ENCODE measurements at regions not wholly inside any gene's neighbourhood (a gene's known extent, or its start where the extent isn't known, plus 50 kb on each side); places are given as distances from the start of the nearest gene placed in this dataset.

GRCh38 chr2:104734937-104735586 lies 118.9 kb upstream of the POU3F3 start (continued):
- no peak for TF ChIP-seq NANOG (IDR thresholded peaks at IDR 0.05; ENCODE audit: borderline replicate concordance)
- no peak for TF ChIP-seq ZNF114 (CRISPR knock-in tag; IDR thresholded peaks at IDR 0.05)
- no peak for TF ChIP-seq JUNB (IDR thresholded peaks at IDR 0.05; ENCODE audit: unreplicated experiment)
- TF ChIP-seq ZNF331 (CRISPR knock-in tag; IDR thresholded peaks at IDR 0.05; ENCODE audit: low read depth) = no peak
- TF ChIP-seq POLR2AphosphoS5 (IDR thresholded peaks at IDR 0.05; ENCODE audit: low read depth) = no peak
- no peak for TF ChIP-seq EZH2 (IDR thresholded peaks at IDR 0.05; ENCODE audit: low read depth, unreplicated experiment)
- TF ChIP-seq CREB1 (CRISPR knock-in tag; IDR thresholded peaks at IDR 0.05; ENCODE audit: low read depth) = no peak

- Histone ChIP-seq H3K36me3 (ENCODE audit: insufficient read depth) (no peaks in the 10 kb centered on the region), H3K4me3 (no peak overlapping the region), H2AFZ (no peak overlapping the region), H3K4me1 (ENCODE audit: insufficient read depth) (no peaks in the 10 kb centered on the region), H4K20me1 (replicated peaks; ENCODE audit: insufficient read depth) (no peaks in the 10 kb centered on the region), H3K4me2 (no peak overlapping the region), H3K27me3 (ENCODE audit: insufficient read depth) (no peaks in the 10 kb centered on the region), H3F3A (replicated peaks; ENCODE audit: low read depth) (no peaks in the 10 kb centered on the region), H3K9me2 (ENCODE audit: insufficient read depth) (peaks cover 4% of the 10 kb centered on the region; the same call in 1 of the 2 replicates), H3K79me2 (replicated peaks; ENCODE audit: insufficient read depth) (no peaks in the 10 kb centered on the region), H3K27ac (ENCODE audit: low read depth) (no peak overlapping the region)
- no peaks in the 10 kb centered on the region for H3K4me1 Mint-ChIP-seq
- DNase-seq (ENCODE audit: low spot score) (no peak), ATAC-seq (no peak)
- 0 out of 3 replicates have a peak, but pooled peaks cover under 1% of the 10 kb centered on the region for H3K9me3 Mint-ChIP-seq
- no peak overlapping the region for H3K4me3 Mint-ChIP-seq
- H3K36me3 Mint-ChIP-seq (ENCODE audit: low read depth) = no peaks in the 10 kb centered on the region
- H3K27ac Mint-ChIP-seq = no peak overlapping the region
- no peaks in the 10 kb centered on the region for H3K27me3 Mint-ChIP-seq (ENCODE audit: insufficient read depth, low read depth, poor library complexity)
- TF ChIP-seq STAT1 (IDR thresholded peaks at IDR 0.05; ENCODE audit: unreplicated experiment) (no peak), CREB1 (CRISPR knock-in tag; IDR thresholded peaks at IDR 0.05; ENCODE audit: low read depth) (no peak), ZNF462 (CRISPR knock-in tag; IDR thresholded peaks at IDR 0.05) (no peak), ETS1 (IDR thresholded peaks at IDR 0.05) (no peak), POLR2AphosphoS5 (IDR thresholded peaks at IDR 0.05; ENCODE audit: low read depth) (no peak), CTCF (conservative IDR thresholded peaks at IDR 0.05; ENCODE audit: low read depth in 2 of 2) (no peak), NANOG (IDR thresholded peaks at IDR 0.05; ENCODE audit: borderline replicate concordance) (no peak), JUNB (IDR thresholded peaks at IDR 0.05; ENCODE audit: unreplicated experiment) (no peak), ZNF331 (CRISPR knock-in tag; IDR thresholded peaks at IDR 0.05; ENCODE audit: low read depth) (no peak), REST (IDR thresholded peaks at IDR 0.05; ENCODE audit: unreplicated experiment) (no peak)
Measured at GRCh38 chr2:104736026-104736425, 117.9 kb upstream of the POU3F3 start.
